RKO (cell line): ENCODE measurements at regions not wholly inside any gene's neighbourhood (a gene's known extent, or its start where the extent isn't known, plus 50 kb on each side); places are given as distances from the start of the nearest gene placed in this dataset.
A peak's percentile ranks its signal among the peaks of the same experiment; 100 is the strongest.

Experiments used
- DNase-seq: peaks from one replicate; pipeline ENCODE4 v3.0.0-alpha.2; 2016; ENCODE audit warnings: low spot score

DNA sequence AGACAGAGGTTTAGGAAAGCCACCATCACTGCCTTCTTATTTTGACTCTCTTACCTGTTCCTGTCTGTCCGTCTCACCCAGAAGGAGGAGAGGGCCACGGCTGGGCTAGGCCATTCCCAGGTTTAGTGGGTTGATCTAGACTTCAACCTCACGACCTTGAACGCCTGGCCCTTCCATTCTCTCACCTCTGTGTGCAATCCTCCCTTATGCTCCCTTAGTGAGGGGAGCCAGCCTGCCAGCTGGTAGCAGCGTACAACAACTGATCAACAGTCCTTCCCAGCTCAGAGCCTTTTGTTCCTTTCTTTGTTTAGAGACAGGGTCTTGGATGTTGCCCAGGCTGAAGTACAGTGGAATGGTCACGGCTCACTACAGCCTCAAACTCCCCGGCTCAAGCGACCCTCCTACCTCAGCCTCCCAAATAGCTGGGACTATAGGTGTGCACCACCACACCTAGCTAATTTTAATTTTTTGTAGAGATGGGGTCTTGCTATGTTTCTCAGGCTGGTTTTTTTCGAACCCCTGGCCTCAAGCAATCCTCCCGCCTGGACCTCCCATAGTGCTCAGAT, 123.9 kb downstream of the ZNF664 start:
- no peak for DNase-seq

DNA sequence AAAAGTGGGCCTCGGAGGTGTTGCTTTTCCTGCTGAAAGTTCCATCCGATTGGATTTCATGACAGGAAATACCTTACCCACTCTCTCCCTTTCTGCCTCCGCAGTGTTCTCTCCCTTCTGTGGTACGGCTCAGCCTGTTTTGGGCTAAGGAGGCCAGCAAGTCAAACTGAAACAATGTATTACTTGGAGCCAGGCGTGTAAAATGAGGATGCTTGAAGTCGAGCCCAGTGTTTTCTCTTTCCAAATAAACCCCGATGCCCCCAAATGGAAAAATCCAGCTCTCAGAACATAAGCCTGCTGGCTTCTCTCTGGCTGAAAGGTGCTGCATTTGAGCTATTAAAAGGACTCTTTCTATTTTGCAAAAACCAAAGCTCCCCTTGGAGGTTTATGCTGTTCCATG, 124.7 kb downstream of the ZNF664 start:
- DNase-seq: no peak

DNA sequence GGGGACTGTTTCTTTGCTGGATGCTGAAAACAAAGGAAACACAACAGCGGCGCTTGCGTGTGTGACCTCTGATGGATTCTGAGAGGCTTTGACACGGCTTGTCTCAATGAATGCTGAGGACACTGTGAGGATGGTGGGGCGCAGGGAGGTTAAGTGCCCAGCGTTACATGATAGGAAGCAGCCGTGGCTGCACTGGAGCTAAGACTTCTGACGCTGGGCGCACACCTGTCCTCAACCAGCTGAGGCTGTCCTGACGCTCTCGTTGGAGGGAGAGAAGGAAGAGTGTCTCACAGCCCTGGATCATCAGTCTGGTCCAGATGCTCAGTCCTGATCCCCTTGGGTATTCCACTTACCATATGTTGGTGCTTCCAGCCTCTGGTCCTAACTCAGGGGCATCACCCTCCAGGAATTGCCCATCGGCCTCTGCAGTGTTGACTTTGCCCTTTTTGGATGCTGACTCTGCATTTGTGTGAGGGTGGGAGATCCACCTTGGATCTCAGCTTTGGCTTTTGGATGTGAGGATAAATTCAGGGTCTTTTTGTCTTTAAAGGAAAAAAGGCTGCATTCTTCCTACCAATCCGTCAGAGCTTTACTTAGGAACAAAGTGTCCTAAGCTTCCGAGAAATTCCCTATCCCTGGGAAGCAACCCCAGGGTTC, 125.2 kb downstream of the ZNF664 start:
- DNase-seq: no peak

DNA sequence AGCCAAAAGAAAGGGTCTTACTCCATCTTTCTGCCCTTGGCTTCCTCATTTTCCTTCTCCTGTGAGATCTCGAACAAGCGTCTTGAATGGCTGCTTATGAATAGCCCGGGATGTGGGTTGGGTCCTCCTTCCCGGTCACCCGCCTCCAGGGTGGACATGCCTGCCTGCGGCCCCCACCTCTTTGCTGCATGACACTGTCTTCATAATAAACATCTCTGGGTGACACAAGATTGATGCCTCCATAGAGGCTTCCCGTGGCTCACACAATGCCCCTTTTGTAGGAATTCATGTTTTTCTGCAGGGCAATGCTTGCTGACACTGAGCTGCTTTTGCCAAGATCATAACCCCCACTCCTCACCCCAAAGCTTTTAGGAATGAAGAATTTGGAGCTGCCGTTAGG, 125.9 kb downstream of the ZNF664 start:
- no peak for DNase-seq

DNA sequence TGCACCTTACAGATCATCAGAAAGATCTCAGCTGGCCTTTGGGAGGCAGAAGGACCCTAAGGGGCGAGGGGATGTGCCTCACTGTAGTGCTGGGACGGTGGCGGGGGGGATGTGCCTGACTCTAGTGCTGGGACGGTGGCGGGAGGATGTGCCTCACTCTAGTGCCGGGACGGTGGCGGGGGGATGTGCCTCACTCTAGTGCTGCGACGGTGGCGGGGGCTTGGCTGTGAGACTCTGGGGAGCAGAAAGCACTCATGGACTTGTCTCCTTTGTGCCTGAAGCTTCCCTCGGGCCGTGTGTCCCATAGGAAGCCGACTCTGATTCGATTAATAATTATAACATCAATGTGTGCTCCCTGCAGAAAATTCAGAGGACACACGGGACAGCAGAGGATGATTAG, 126.6 kb downstream of the ZNF664 start:
- no peak for DNase-seq

DNA sequence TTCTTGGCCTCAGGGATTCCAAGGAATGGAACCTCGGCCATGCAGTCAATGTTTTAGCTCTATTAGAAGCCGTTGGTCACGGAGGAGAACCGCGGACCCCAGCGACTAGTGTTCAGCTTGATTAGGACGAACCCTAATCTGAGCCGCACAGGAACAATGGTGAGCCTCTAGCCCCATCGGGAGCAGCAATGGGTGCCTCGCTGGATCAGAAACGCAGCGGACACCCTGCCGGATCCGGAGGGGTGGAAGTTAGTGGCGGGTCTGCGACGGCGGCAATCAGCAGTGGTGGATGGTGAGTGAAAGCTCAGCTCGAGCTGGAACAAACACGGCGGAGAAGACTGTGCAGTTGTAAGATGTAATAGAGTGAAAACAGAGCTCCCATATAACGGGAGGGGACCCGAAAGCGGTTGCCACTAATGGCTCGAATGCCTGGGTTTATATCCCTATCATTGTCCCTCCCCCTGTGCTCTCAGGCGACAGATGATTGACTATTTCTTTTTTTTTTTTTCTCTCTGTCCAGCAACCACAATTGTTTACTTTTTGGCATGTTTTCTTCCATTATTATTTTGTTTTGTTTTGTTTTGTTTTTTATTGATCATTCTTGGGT, 127.7 kb downstream of the ZNF664 start:
- DNase-seq: no peak

DNA sequence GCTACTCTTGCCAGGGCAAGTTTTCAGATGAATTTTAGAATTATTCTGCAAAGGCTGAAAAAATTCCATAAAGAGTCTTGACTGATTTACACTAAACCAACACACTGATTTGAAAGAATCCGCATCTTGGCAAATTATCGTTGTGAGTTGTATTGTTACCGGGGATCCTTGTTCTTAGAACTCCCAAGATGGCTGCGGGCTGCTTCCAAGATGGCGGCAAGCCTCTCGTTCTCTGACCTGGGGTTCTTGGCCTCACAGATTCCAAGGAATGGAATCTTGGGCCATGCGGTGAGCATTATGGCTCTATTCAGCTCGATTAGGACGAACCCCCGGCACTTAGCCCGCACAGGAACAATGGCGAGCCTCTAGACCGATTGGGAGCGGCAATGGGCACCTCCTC, 132.5 kb downstream of the ZNF664 start:
- DNase-seq: no peak

DNA sequence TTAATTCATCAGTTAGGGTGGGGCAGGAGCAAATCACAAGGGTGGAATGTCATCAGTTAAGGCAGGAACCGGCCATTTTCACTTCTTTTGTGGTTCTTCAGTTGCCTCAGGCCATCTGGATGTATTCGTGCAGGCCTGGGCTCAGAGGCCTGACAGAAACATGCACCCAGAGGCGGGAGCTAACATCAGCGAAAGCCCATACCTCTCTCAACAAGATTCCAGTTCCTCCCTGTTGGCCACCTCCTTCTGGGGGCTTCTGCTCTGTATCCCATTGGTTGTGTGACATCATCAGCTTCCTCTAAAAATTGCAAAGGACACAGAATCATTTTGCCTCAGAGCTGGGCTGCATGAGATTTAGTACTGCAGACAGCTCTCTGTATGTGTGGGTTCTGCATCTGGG, 134.3 kb downstream of the ZNF664 start:
- no peak for DNase-seq

DNA sequence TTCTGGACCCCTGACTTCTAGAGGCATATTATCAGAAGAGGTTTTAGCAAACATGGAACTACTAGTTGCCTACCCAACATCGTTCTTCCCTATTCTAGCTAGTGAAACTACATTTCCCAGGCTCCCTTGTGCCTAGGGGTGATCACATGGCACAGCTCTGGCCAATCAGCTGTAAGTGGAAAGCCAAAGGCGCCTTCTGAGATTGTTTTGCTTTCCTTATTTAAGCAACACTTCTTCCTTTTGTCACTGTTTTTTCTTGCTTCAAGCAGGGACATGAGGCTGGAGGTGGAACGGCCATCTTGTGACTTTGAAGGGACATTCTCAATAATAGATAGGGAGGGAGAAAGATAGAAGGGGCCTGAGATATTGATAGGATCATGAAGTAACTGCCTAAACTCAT, 136.7 kb downstream of the ZNF664 start:
- peak; percentile 49 for DNase-seq

DNA sequence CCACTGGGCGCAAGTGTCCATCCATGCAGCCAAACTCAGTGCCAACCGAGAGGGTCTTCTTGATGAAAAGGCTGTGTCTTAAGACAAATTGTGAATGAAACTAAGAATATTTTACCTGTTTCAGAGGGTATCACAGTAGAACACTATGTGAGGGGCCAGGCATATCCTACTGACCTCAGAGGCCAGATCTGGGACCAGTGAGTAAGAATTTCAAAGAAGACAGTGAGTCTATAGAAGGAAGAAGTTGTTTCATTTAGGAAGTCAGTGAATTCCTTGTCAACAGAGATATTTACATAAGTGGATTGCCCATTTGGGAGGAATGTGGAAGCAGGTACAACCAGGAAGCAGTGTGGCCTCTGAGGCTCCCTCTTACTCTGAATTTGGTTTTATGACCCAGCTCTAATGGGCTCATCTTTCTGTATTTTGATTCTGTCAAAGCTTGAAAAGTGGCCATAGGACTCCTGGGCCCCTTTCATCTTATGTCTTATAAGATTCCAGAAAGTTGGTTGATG, 137.4 kb downstream of the ZNF664 start:
- no peak for DNase-seq

DNA sequence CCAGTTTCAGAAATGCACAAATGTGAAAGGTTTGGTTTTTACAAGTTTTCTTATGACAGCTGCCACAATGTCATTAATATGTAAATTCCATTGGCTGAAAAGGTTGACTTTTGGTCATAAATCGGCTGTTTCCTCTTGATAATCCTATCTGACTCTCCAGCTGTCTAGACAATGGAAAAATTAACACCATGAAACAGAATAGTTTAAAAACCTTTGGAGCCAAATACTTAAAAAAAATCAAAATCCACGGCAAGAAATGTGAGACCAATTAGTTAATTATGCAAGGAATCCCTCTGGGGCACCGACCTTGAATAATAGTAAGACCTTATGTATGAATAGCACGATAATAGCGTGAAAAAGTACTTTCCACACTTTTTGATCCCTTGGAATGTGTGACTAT, 138.0 kb downstream of the ZNF664 start:
- no peak for DNase-seq

DNA sequence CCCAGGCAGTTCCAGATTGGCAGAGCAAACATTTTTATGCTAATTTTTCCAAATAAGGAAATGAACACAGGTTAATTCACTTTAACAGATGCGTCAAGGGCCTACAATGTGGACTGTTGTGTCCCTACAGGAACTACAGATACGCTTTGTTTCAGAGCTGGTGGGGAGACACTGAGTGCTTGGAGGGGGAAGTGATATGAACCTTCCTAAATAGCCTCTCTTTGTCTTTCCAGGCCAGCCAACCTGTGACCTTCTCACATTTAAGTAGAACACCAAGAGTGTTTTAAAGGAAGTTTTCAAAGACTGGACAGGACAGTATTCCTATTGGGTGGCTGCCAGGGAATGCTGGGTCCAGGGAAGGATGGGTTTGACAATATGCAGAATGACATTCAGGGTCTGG, 141.3 kb downstream of the ZNF664 start:
- no peak for DNase-seq

DNA sequence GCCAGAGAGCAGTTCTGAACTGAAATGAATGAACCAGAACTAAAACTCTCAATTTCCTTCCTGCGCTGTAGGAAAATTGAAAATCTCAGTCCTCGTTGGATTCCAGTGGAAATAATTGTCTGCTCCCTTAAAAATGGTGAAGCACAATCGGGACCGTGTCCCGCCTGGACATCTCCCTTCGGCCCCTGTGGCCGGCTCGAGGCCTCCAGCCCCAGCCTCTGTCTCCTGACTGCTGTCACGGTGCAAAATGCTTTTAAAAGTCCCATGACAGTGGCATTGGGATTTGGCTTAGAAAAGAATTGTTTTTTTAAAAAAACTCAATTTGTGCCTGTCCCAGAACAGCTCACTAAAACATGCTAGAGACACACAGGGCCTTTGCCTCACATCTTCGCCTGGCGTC, 142.5 kb downstream of the ZNF664 start:
- no peak for DNase-seq

DNA sequence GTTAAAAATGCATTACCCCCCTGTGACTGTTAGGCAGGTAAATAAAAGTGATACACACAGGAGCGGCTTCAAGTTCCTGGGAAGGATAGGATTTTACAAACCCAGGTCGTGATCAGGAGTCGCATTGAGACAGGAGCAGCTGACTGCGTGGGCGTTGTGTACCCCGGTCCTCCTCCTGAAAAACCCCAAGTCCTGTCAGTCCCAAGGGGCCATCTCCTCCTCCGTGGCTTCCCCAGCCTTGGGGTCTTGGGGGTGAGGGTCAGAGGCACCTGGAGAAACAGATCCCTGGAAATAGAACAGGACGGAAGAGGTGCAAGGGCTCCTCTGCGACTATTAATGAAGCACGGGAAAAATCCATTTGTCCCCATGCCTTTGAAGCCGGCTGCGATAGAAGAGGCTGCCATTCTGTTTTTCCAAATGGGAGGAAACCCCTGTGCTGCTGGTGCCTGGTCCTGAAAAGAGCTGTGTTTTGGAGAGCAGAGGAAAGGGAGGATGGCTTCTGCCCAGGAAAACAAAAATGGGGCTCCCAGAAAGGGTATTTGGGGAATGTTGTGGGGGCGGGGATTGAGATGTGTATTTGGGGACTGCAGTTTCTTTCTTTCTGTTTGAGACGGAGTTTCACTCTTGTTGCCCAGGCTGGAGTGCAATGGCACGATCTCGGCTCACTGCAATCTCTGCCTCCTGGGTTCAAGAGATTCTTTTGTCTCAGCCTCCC, 143.1 kb downstream of the ZNF664 start:
- no peak for DNase-seq

DNA sequence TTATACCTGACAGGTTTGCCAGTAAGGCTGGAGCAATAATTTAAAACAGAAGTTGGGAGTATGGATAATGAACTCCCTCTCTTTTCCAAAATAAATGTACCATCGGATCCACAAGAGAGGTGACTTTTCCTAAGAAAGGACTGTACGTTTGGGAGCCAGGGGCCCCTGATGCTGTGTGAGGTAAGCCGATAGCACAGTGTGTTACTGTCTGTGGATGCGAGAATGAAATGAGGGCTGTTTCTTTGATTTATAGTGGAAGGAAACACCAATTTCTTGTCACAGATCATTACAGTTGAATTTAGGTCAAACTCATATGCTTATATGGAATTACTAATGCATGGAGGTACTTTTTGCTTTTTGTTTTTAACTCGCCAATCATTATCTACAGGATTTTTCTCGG, 147.7 kb downstream of the ZNF664 start:
- no peak for DNase-seq

DNA sequence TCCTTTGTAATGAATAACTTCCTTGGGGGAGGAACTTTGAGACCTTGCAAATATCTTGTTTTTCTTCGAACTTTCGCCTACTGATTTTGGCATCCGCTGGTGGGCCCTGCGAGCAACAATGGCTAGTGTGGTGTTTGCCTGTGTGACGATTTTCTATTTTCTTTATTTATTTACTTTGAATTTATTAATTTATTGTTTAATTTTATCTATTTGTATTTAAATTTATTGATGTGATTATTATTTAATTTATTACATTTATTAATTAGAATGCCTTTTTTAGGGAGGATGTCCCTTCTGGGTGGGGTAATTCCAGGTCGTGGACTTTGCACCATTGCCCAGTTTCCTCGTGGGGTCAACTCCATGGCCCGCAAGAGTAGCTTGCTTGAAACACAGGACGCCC, 149.7 kb downstream of the ZNF664 start:
- no peak for DNase-seq

DNA sequence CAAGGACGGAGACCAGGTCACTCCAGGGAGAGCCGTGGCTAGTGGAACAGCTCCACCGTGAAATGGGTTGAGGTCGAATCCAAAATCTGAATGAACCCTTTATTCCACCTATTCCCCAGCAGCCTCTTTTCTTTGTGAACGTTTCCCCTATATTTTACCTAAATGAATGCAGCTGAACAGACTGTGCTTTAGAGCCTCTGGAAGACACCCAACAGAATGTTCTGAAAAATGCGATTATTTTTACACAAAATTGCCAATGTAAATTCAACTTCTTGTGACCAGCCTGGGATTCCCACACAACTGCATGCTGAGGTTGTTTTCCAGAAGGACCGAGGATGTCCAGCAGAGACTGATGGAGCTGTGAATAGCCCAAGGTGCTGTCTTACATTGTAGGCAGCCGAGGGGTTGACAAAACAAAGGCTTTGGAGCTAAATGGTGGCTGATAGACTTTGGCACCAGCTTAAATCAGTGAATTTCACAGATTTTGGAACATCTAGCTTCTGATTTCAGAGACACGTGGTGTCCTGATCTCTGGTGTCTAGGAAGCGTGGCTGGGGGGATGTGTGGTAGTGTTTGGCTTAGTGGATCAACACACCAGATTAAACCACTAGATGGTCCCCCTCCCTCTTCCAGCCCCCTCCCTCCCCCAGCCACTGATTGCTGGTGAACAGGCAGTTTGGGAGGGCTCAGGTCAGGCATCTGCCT, 150.4 kb downstream of the ZNF664 start:
- no peak for DNase-seq

DNA sequence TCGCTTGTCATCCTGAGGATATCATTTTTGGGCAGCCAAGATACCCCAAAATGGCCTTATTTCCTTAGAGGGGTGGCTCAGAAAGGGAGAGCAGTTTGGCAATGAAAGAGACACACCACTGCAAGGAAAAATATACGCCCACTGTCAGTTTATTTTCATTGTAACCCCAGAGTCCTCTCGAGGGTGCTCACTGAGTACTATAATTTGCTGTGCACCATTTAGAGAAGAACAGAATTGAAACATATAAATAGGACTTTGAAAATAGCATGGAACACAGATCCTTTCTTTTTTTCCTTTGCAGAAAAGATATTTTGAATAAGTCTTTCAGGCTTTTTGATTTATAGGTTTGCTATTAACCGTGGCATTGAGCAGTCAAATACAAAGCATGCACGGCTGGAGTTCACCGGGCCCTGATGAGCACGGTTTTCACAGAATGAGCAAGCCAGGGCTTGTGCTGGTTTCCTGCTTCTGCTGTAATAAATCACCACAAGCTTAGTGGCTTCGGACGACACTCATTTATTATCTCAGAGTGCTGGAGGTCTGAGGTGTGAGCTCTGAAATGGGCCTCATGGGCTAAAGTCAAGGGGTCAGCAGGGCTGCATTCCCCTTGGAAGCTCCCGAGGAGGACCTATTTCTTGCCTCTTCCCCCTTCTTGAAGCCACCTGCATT, 152.3 kb downstream of the ZNF664 start:
- no peak for DNase-seq

DNA sequence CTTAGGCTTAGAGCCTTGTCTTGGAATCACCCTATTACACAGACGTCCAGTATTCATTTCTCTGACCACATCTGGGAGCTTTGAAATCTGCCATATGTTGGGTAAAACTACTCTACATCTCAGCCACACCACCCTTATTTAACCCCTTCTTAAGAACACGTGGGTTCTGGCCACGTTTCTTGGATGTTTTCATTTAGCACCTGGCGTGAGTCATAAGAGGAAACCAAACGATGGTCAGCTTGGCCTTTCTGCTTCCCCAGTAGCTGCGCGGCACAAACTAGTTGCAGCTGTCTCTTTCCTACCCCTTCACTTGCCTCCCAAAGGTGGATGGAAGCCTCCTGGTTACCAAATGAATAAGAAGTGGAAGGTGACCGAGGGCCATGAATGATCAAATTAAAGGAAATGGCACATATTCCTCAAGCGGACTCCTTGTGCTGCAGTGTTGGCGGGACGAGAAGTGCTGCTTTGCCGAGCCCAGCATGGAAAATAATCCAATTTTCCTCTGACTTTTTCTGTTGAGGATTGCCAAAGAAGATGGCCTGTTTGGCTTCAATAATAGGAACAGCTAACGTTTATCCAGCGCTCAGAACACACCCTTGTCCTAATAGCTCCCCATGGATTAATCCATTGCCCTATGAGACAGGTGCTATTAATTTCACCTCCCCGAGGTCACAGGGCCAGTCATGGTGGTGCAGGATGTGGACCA, 154.1 kb downstream of the ZNF664 start:
- DNase-seq: no peak

DNA sequence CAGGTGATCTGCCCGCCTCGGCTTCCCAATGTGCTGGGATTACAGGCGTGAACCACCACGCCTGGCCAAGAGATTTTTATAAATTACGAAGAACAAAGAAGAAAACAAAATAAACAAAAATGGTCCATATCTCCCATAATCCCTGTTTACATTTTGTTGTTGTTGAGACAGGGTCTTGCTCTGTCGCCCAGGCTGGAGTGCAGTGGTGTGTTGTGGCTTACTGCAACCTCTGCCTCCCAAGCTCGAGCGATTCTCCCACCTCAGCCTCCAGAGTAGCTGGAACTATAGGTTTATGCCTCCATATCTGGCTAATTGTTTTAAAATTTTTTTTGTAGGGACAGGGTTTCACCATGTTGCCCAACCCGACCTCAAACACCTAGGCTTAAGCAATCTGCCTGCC, 156.1 kb downstream of the ZNF664 start:
- no peak for DNase-seq
